Endothelial cell of umbilical vein (primary cell): ENCODE measurements at regions not wholly inside any gene's neighbourhood (a gene's known extent, or its start where the extent isn't known, plus 50 kb on each side); places are given as distances from the start of the nearest gene placed in this dataset.

Experiments used
- BruUV-seq: library from RNA; stranded (reverse); fragments of 400-500 nt; replicated peaks from 2 replicates; lab custom pipeline; 2021; lab: Mats Ljungman, UMichigan
- CTCF ChIA-PET: fragments of 300-600, 350-600 bp; sonication (Branson Sonifier 250); formaldehyde crosslinking; loops from one replicate; lab custom pipeline; 2021; ENCODE audit warnings: antibody characterized with exemption, inconsistent platforms; lab: Charles Lee
- POLR2A ChIA-PET: fragments of 300-600, 350-600 bp; sonication (Branson Sonifier 250); formaldehyde crosslinking; loops from one replicate; lab custom pipeline; 2021; ENCODE audit warnings: antibody characterized with exemption, inconsistent platforms; lab: Charles Lee
- DNase-seq: peaks from one replicate; pipeline ENCODE4 v3.0.0-alpha.2; 2011; ENCODE audit warnings: low read depth, low spot score
- FAIRE-seq: peaks from 2 replicates; lab custom pipeline; 2011; peaks lifted over from hg19 to GRCh38; lab: Jason Lieb, UNC
- H2AFZ ChIP-seq: 2 replicates; pipeline ENCODE4 v1.6.0; 2012; ENCODE audit warnings: low read depth, low read length, control low read depth, inconsistent platforms
- H3K27ac ChIP-seq: 2 replicates; pipeline ENCODE4 v1.5.1; 2011; ENCODE audit warnings: low read depth, mild to moderate bottlenecking, control low read depth, low read length, moderate library complexity; ENCODE audit not compliant: insufficient read depth
- H3K27me3 ChIP-seq, 2 experiments: 2 replicates each; pipeline versions ENCODE4 v1.6.0 to v1.6.1; 2011; ENCODE audit warnings: low read length in 2 of 2, mixed read lengths in 1 of 2; ENCODE audit not compliant: control insufficient read depth in 2 of 2, insufficient read depth in 2 of 2
- H3K36me3 ChIP-seq, 2 experiments: 2 replicates in 1 of 2; 3 replicates in 1 of 2; pipeline ENCODE4 v1.5.1; 2011; ENCODE audit warnings: low read length in 2 of 2, mild to moderate bottlenecking in 1 of 2, moderate library complexity in 1 of 2; ENCODE audit not compliant: control insufficient read depth in 2 of 2, insufficient read depth in 2 of 2; ENCODE audit errors: extremely low read depth in 1 of 2
- H3K4me1 ChIP-seq: 3 replicates; pipeline ENCODE4 v1.5.1; 2011; ENCODE audit warnings: mild to moderate bottlenecking, low read length; ENCODE audit not compliant: control insufficient read depth, insufficient read depth; ENCODE audit errors: extremely low read depth
- H3K4me2 ChIP-seq: 2 replicates; pipeline ENCODE4 v1.6.1; 2011; ENCODE audit warnings: low read length, control low read depth, mixed read lengths; ENCODE audit not compliant: insufficient read depth
- H3K4me3 ChIP-seq, 3 experiments: fragments of 200-600 bp in 1 of 3; sonication (generic), shearing (Covaris generic) in 1 of 3; replicated peaks in 1 of 3; 2 replicates each; pipeline ENCODE4 v1.5.1; 2011 to 2016; ENCODE audit warnings: control low read depth in 3 of 3, low read length in 3 of 3, mild to moderate bottlenecking in 2 of 3, inconsistent platforms in 1 of 3, low read depth in 1 of 3, moderate library complexity in 1 of 3; ENCODE audit not compliant: insufficient read depth in 1 of 3
- H3K79me2 ChIP-seq: 2 replicates; pipeline ENCODE4 v1.6.0; 2012; ENCODE audit warnings: low read length, inconsistent platforms; ENCODE audit not compliant: control insufficient read depth, insufficient read depth
- H3K9ac ChIP-seq: replicated peaks from 2 replicates; pipeline ENCODE3; 2011; ENCODE audit warnings: low read length, control low read depth; ENCODE audit not compliant: insufficient read depth; ENCODE audit errors: extremely low read depth
- H3K9me1 ChIP-seq: replicated peaks from 3 replicates; pipeline ENCODE4 v1.6.0; 2011; ENCODE audit warnings: mild to moderate bottlenecking, low read length; ENCODE audit not compliant: control insufficient read depth, insufficient read depth; ENCODE audit errors: extremely low read depth
- H3K9me3 ChIP-seq: replicated peaks from 2 replicates; pipeline ENCODE4 v1.5.1; 2012; ENCODE audit warnings: low read length, inconsistent platforms; ENCODE audit not compliant: control insufficient read depth, insufficient read depth
- H4K20me1 ChIP-seq: replicated peaks from 2 replicates; pipeline ENCODE3; 2011; ENCODE audit warnings: mild to moderate bottlenecking, low read length; ENCODE audit not compliant: control insufficient read depth, insufficient read depth; ENCODE audit errors: extremely low read depth
- EZH2 ChIP-seq: IDR thresholded peaks from 2 replicates; pipeline ENCODE4 v1.6.1; 2012; ENCODE audit warnings: borderline replicate concordance, low read depth, mild to moderate bottlenecking, moderate library complexity, low read length, inconsistent platforms; ENCODE audit not compliant: severe bottlenecking
- FOS ChIP-seq: IDR thresholded peaks from 2 replicates; pipeline ENCODE4 v1.6.1; 2011; ENCODE audit warnings: mild to moderate bottlenecking, low read length, moderate library complexity, borderline replicate concordance; ENCODE audit not compliant: insufficient read depth
- GATA2 ChIP-seq: IDR thresholded peaks from 2 replicates; pipeline ENCODE4 v1.7.0; 2011; ENCODE audit warnings: low read depth, mild to moderate bottlenecking, moderate library complexity, mixed read lengths, low read length; ENCODE audit not compliant: insufficient read length, insufficient read depth
- JUN ChIP-seq: IDR thresholded peaks from 2 replicates; pipeline ENCODE4 v1.6.1; 2011; ENCODE audit warnings: borderline replicate concordance, low read depth; ENCODE audit not compliant: insufficient read length, insufficient read depth
- MYC ChIP-seq: IDR thresholded peaks from one replicate; pipeline ENCODE4 v1.6.1; 2011; ENCODE audit warnings: mild to moderate bottlenecking, low read depth, low read length
- POLR2A ChIP-seq: IDR thresholded peaks from 2 replicates; pipeline ENCODE4 v1.6.1; 2012; ENCODE audit warnings: low read depth, mild to moderate bottlenecking, control low read depth, low read length
- POLR2AphosphoS5 ChIP-seq: IDR thresholded peaks from 2 replicates; pipeline ENCODE4 v1.6.1; 2012; ENCODE audit warnings: low read depth, mild to moderate bottlenecking, control low read depth, low read length, moderate library complexity; ENCODE audit not compliant: insufficient read depth
- dilution Hi-C: fragments of 300-500 bp; cut with MboI; formaldehyde crosslinking; loops from one replicate; pipeline ENCODE4 v1.15.0; 2019; ENCODE audit warnings: low sequenced_read_pairs; ENCODE audit not compliant: extremely low pct_ligation_motif_present
- intact Hi-C: fragments of 100-400 bp; cut with micrococcal nuclease; formaldehyde crosslinking; loops from one replicate; pipeline ENCODE4 v1.10.0; 2022
- TF ChIP-seq, protein P1 (sequence below): IDR thresholded peaks from 2 replicates; pipeline ENCODE4 v1.6.1; 2011; ENCODE audit not compliant: insufficient read depth, insufficient read length
- TF ChIP-seq, protein P2 (sequence below), 2 donors: IDR thresholded peaks; 1 replicate in 1 of 2; 2 replicates in 1 of 2; pipeline ENCODE4 v1.5.1; 2011; ENCODE audit warnings: low read length in 2 of 2, mild to moderate bottlenecking in 2 of 2, moderate library complexity in 2 of 2, control low read depth in 1 of 2, inconsistent platforms in 1 of 2, low read depth in 1 of 2; ENCODE audit not compliant: insufficient read depth in 1 of 2; ENCODE audit errors: extremely low read depth in 1 of 2

DNA sequence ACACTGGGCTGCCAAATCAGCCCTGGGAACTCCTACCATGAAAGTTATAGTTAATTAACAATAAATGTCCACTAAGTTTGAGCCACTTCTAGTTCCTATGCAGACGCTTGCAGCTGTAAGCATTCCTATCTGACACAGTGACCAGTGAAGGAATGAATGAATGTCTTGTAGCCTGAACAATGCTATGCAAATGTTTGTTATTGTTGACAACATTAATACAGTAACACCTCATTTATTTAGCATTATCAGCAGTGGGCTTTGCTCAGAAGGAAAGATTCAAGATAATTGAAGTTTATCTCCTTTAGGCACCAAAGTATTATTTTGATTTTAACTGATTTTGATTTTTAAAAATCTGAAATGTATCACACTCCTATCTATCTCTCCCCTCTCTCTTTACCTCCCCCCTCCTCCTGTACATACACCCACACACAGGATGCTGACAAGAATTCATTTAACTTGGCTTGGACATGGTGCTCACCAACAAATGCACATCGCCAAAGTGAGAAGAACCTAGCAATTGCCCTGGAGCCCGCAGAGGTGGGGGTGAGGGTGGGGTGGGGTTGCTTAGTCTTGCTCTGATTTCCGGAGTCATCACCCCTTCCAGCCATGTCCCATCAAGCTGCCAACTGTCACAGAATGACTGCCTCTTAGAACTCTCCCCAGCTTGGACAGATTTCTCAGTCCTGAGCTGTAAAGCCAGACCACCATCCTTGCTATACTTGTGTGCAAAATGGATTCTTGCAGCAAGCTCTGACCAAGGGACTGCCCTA is 215.3 kb upstream of the CSF3R start:
- ChIA-PET CTCF (no interaction called here), POLR2A (no interaction called here)
- H3K36me3 ChIP-seq, result no peaks in the 10 kb centered on the region
- no peaks in the 10 kb centered on the region for H3K9me3 ChIP-seq
- no peaks in the 10 kb centered on the region for H3K9me1 ChIP-seq
- H4K20me1 ChIP-seq, result no peaks in the 10 kb centered on the region
- TF ChIP-seq EZH2 (no peak), MYC (no peak), GATA2 (no peak), POLR2A (no peak), POLR2AphosphoS5 (no peak), JUN (no peak), FOS (no peak)
- TF ChIP-seq, protein P1, sequence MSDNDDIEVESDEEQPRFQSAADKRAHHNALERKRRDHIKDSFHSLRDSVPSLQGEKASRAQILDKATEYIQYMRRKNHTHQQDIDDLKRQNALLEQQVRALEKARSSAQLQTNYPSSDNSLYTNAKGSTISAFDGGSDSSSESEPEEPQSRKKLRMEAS, result no peak
- TF ChIP-seq, protein P2, sequence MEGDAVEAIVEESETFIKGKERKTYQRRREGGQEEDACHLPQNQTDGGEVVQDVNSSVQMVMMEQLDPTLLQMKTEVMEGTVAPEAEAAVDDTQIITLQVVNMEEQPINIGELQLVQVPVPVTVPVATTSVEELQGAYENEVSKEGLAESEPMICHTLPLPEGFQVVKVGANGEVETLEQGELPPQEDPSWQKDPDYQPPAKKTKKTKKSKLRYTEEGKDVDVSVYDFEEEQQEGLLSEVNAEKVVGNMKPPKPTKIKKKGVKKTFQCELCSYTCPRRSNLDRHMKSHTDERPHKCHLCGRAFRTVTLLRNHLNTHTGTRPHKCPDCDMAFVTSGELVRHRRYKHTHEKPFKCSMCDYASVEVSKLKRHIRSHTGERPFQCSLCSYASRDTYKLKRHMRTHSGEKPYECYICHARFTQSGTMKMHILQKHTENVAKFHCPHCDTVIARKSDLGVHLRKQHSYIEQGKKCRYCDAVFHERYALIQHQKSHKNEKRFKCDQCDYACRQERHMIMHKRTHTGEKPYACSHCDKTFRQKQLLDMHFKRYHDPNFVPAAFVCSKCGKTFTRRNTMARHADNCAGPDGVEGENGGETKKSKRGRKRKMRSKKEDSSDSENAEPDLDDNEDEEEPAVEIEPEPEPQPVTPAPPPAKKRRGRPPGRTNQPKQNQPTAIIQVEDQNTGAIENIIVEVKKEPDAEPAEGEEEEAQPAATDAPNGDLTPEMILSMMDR (IDR thresholded peaks at IDR 0.05; ENCODE audit: extremely low read depth in 1 of 2, insufficient read depth in 1 of 2, low read depth in 1 of 2, low read length in 2 of 2), result no peak
- FAIRE-seq (no peak), DNase-seq (no peak)
- H3K27ac ChIP-seq, result no peak overlapping the region
- dilution Hi-C loops, result no loop called here
- intact Hi-C loops, result no loop called here
- H3K9ac ChIP-seq, result no peak overlapping the region
- H3K4me3 ChIP-seq, result no peak overlapping the region
- H3K27me3 ChIP-seq, result no peaks in the 10 kb centered on the region
- BruUV-seq, result no TSS peak
- H3K79me2 ChIP-seq, result no peaks in the 10 kb centered on the region
- H3K4me2 ChIP-seq, result no peak overlapping the region
- H3K4me1 ChIP-seq, result no peaks in the 10 kb centered on the region
- H2AFZ ChIP-seq, result no peak overlapping the region
